Colonic mucosa (tissue), 4 donors: ENCODE measurements at regions not wholly inside any gene's neighbourhood (a gene's known extent, or its start where the extent isn't known, plus 50 kb on each side); places are given as distances from the start of the nearest gene placed in this dataset.

Source experiments
- DNase-seq: peaks from one replicate; pipeline ENCODE4 v3.0.0-alpha.2; 2020
- H3K27ac ChIP-seq: fragments of 200-600 bp; one replicate; pipeline ENCODE4 v1.8.0; 2021
- H3K27me3 ChIP-seq: fragments of 200-600 bp; one replicate; pipeline ENCODE4 v1.8.0; 2021
- H3K36me3 ChIP-seq: fragments of 200-600 bp; one replicate; pipeline ENCODE4 v1.8.0; 2021
- H3K4me1 ChIP-seq: fragments of 200-600 bp; one replicate; pipeline ENCODE4 v1.8.0; 2021; ENCODE audit warnings: mild to moderate bottlenecking
- H3K4me3 ChIP-seq: fragments of 200-600 bp; one replicate; pipeline ENCODE4 v1.8.0; 2021
- H3K9ac ChIP-seq, 2 donors: one replicate each; pipeline ENCODE4 v1.7.0; 2013; ENCODE audit warnings: control low read depth in 2 of 2, low read depth in 2 of 2, low read length in 2 of 2
- H3K9me3 ChIP-seq: fragments of 200-600 bp; one replicate; pipeline ENCODE4 v1.8.0; 2021
- intact Hi-C: fragments of 100-400 bp; cut with DNase I; formaldehyde crosslinking; loops from one replicate; pipeline ENCODE4 v1.14.1; 2022
- TF ChIP-seq, protein P1 (sequence below): fragments of 200-600 bp; IDR thresholded peaks from one replicate; pipeline ENCODE4 v1.8.0; 2022; ENCODE audit warnings: antibody characterized with exemption, mild to moderate bottlenecking
- donor health status: healthy.
- donor health status: DM: no; HTN: no; CAD: no.
- donor health status: DM: no; HTN: no; CAD: no.

DNA sequence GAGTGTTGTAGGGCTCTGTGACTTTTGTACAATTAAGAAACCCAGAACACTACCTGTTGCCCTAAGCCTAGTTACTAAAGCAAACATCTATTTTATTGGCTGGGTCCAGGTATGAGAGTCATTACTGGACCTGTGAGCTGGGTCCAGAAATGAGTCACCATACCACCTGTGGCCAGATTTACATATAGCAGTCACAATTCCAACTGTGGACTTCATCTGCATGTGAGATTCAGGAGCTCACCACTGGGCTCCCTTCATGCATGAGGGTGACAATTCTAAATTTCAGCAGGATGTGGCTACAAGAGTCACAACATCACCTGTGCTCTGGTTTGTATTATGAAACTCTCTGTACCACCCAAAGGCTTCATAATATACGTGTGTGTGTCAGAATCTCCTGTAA lies 2038.0 kb downstream of the TP53TG3F start:
- Histone ChIP-seq H3K27ac (no peak overlapping the region), H3K4me3 (no peak overlapping the region), H3K9me3 (no peaks in the 10 kb centered on the region), H3K4me1 (no peaks in the 10 kb centered on the region), H3K27me3 (no peaks in the 10 kb centered on the region), H3K36me3 (no peaks in the 10 kb centered on the region), H3K9ac (no peak overlapping the region)
- intact Hi-C loops = no loop called here
- TF ChIP-seq, protein P1, sequence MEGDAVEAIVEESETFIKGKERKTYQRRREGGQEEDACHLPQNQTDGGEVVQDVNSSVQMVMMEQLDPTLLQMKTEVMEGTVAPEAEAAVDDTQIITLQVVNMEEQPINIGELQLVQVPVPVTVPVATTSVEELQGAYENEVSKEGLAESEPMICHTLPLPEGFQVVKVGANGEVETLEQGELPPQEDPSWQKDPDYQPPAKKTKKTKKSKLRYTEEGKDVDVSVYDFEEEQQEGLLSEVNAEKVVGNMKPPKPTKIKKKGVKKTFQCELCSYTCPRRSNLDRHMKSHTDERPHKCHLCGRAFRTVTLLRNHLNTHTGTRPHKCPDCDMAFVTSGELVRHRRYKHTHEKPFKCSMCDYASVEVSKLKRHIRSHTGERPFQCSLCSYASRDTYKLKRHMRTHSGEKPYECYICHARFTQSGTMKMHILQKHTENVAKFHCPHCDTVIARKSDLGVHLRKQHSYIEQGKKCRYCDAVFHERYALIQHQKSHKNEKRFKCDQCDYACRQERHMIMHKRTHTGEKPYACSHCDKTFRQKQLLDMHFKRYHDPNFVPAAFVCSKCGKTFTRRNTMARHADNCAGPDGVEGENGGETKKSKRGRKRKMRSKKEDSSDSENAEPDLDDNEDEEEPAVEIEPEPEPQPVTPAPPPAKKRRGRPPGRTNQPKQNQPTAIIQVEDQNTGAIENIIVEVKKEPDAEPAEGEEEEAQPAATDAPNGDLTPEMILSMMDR = no peak
- no peak for DNase-seq

DNA sequence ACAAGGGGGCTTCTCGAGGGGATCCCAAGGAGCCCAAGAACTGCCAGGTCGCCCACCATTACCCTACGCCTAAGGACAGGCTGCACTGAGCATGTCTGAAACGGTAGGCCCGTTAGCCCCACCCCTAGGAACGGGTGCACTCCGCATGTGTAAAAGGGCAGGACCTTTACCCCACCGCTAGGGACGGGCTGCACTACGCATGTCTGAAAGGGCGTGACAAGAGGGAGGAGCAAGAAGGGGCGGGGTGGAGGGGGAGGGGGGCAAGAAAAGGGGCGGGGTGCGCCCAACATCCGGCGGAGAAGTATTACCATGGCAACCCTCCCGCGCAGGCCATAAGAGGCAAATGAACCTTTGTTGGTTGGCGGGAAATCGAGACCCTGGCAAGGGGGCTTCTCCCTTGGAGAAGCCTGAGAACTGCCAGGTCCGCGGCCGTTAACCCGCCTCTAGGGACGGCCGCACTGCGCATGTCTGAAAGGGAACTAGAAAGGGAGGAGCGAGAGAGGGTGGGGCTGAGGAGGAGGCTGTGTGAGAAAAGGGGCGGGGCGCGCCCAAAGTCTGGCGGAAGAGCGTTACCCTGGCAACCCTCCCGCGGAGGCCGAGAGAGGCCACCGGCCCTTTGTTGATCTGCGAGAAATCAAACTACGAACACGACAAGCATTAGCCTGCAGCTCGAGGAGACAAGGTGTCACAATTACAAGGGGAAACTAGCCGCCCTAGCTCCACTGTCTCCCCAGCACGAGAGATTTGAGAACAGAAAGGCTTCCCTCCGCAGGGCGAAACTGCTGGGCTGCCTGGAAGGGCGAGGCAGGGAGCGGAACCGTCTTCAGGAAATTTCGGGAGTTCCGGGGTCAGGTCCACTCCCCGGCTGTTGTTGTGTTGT lies 2046.8 kb downstream of the TP53TG3F start:
- no peak overlapping the region for H3K4me3 ChIP-seq
- H3K27ac ChIP-seq = no peak overlapping the region
- no peaks in the 10 kb centered on the region for H3K27me3 ChIP-seq
- no peaks in the 10 kb centered on the region for H3K36me3 ChIP-seq
- DNase-seq = no peak
- intact Hi-C loops = no loop called here
- TF ChIP-seq, protein P1 = no peak
- no peaks in the 10 kb centered on the region for H3K4me1 ChIP-seq
- no peak overlapping the region for H3K9ac ChIP-seq
- no peaks in the 10 kb centered on the region for H3K9me3 ChIP-seq

DNA sequence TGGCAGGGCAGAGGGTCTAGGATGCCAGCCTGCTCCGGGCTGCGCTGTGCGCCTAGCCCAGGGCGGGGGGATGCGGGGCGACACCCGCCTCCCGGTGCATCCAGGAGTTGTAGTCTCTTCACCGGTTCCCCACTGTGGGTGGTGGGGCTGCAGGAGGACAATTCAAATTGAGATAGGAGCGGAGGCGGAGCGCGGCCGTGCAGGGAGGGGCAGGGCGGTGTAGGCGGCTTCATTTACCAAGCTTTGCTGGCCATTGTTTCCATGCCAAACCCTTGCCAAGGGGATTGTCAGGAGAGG lies 2047.4 kb downstream of the TP53TG3F start:
- H3K4me1 ChIP-seq = no peaks in the 10 kb centered on the region
- no peaks in the 10 kb centered on the region for H3K9me3 ChIP-seq
- TF ChIP-seq, protein P1 = no peak
- no peaks in the 10 kb centered on the region for H3K36me3 ChIP-seq
- intact Hi-C loops = no loop called here
- no peaks in the 10 kb centered on the region for H3K27me3 ChIP-seq
- no peak overlapping the region for H3K9ac ChIP-seq
- H3K4me3 ChIP-seq = no peak overlapping the region
- H3K27ac ChIP-seq = no peak overlapping the region
- no peak for DNase-seq

DNA sequence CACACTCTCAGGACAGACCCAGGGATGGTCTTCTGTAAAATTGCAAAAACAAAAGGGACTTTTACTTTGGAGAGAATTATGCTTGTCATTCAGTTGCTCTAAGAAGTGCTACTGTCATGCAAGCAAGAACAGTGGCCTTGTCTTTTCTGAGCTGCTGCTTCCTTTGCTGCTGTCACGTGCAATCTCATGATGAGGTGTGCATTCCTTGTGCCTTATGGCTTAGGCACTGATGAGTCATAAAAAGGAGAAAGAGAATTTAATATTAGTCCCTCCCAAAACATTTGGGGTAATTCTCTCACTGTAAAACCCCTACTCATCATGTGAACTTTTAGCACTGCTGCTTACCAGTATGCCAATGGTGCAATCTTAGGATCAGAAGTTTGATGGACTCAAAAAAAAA lies 2051.3 kb downstream of the TP53TG3F start:
- intact Hi-C loops = no loop called here
- Histone ChIP-seq H3K27me3 (no peaks in the 10 kb centered on the region), H3K27ac (no peak overlapping the region), H3K36me3 (no peaks in the 10 kb centered on the region), H3K4me1 (no peaks in the 10 kb centered on the region), H3K9me3 (no peaks in the 10 kb centered on the region), H3K4me3 (no peak overlapping the region), H3K9ac (no peak overlapping the region)
- TF ChIP-seq, protein P1 = no peak
- DNase-seq = no peak

- H3K36me3 ChIP-seq = no peaks in the 10 kb centered on the region
- intact Hi-C loops = no loop called here
- H3K27me3 ChIP-seq = no peaks in the 10 kb centered on the region
- no peak overlapping the region for H3K27ac ChIP-seq
- no peak overlapping the region for H3K4me3 ChIP-seq
- TF ChIP-seq, protein P1 = no peak
- no peak overlapping the region for H3K9ac ChIP-seq
- DNase-seq = no peak
- no peaks in the 10 kb centered on the region for H3K9me3 ChIP-seq
- no peaks in the 10 kb centered on the region for H3K4me1 ChIP-seq
Measured at GRCh38 chr16:35516551-35516950, 2057.1 kb downstream of the TP53TG3F start.
